ENCODE measurements at regions not wholly inside any gene's neighbourhood (a gene's known extent, or its start where the extent isn't known, plus 50 kb on each side); places are given as distances from the start of the nearest gene placed in this dataset.

DNA sequence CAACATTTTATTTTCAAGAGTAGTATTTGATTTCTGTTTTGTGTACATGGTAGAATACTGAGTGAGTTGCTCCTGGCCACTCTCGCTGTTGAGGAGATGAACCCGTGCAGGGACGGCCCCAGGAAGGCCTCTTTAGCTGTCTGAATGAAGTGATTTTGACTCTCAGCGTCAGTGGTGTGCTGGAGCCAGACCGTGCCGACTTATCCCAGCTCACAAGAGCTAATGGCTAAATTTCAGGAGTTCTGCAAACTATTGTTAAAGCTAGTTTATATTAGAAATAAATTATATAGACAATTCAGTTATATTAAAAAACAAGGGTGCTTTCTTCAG lies 111.2 kb upstream of the KIF26B start:
- TF ChIP-seq POLR2A (IDR thresholded peaks at IDR 0.05; ENCODE audit: low read depth, low read length): no peak
- TF ChIP-seq, protein P1, sequence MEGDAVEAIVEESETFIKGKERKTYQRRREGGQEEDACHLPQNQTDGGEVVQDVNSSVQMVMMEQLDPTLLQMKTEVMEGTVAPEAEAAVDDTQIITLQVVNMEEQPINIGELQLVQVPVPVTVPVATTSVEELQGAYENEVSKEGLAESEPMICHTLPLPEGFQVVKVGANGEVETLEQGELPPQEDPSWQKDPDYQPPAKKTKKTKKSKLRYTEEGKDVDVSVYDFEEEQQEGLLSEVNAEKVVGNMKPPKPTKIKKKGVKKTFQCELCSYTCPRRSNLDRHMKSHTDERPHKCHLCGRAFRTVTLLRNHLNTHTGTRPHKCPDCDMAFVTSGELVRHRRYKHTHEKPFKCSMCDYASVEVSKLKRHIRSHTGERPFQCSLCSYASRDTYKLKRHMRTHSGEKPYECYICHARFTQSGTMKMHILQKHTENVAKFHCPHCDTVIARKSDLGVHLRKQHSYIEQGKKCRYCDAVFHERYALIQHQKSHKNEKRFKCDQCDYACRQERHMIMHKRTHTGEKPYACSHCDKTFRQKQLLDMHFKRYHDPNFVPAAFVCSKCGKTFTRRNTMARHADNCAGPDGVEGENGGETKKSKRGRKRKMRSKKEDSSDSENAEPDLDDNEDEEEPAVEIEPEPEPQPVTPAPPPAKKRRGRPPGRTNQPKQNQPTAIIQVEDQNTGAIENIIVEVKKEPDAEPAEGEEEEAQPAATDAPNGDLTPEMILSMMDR (IDR thresholded peaks at IDR 0.05; ENCODE audit: extremely low read depth in 1 of 2, insufficient read depth in 1 of 2, low read depth in 1 of 2, low read length in 2 of 2): no peak
- TF ChIP-seq FOS (IDR thresholded peaks at IDR 0.05; ENCODE audit: borderline replicate concordance, insufficient read depth, low read length): no peak
- TF ChIP-seq GATA2 (IDR thresholded peaks at IDR 0.05; ENCODE audit: insufficient read depth, insufficient read length, low read depth, low read length): no peak
- no peak for TF ChIP-seq EZH2 (IDR thresholded peaks at IDR 0.05; ENCODE audit: borderline replicate concordance, low read depth, low read length, severe bottlenecking)
